ENCODE measurements at regions not wholly inside any gene's neighbourhood (a gene's known extent, or its start where the extent isn't known, plus 50 kb on each side); places are given as distances from the start of the nearest gene placed in this dataset.
"Not testable (repeated sequence)": the region's sequence is repeated elsewhere in the genome, so short reads cannot be mapped to it uniquely, and the experiment has no call there.

DNA sequence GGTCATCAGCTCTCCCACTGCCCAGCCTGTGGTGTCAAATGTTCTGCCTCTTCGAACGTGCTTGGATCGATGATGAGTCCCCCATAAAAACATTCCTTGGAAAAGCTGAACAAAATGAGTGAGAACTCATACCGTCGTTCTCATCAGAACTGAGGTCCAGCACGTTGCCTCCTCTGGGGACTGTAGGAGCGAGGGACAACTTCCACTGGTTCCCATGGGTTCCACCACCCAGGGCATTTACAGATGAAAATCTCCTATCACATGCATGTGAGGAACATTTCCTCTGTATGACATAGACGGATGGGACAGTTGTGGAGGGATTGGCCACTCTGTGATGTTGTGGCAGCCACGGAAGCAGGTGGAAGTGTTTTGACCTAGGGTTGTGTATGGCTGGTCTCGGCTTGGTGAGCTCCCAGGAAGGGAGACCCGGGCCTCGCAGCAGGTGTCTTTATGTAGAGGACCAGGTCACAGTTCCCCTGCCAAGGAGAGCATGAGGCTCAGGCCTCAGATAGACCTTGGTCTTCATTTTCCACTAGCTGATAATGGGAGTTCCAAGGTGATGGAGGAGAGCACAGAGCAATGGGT, 113.0 kb downstream of the SNRPN start:
- no peak for DNase-seq (ENCODE audit: low read depth in 2 of 2)

- DNase-seq (ENCODE audit: low read depth in 2 of 2) = no peak
Measured at GRCh38 chr15:25068696-25069095, 113.9 kb downstream of the SNRPN start.

DNA sequence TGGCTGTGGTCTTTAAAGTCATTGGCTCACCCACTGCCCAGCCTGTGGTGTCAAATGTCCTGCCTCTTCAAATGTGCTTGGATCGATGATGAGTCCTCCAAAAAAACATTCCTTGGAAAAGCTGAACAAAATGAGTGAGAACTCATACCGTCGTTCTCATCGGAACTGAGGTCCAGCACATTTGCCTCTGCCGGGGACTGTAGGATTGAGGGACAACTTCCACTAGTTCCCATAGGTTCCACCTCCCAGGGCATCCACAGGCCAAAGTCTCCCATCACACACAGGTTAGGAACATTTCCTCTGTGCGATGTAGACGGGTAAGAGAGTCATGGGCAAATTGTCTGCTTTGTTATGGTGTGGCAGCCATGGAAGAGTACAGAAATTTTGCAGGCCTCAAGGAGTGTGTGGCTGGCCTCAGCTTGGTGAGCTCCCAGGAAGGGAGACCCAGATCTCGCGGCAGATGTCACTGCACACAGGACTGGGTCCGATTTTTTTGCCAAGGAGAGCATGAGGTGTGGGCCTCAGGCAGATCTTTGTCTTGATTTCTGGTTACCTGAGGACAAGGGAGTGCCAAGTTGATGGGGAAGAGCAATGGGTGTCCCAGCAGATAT, 115.7 kb downstream of the SNRPN start:
- no peak for DNase-seq (ENCODE audit: low read depth in 2 of 2)

- no peak for DNase-seq (ENCODE audit: low read depth in 2 of 2)
Measured at GRCh38 chr15:25072857-25073476, 118.2 kb downstream of the SNRPN start.

GRCh38 chr15:25087137-25087536, 132.3 kb downstream of the SNRPN start:
- DNase-seq (ENCODE audit: low read depth in 2 of 2) = no peak

GRCh38 chr15:25088261-25088790, 133.5 kb downstream of the SNRPN start:
- DNase-seq (ENCODE audit: low read depth in 2 of 2) = no peak

DNA sequence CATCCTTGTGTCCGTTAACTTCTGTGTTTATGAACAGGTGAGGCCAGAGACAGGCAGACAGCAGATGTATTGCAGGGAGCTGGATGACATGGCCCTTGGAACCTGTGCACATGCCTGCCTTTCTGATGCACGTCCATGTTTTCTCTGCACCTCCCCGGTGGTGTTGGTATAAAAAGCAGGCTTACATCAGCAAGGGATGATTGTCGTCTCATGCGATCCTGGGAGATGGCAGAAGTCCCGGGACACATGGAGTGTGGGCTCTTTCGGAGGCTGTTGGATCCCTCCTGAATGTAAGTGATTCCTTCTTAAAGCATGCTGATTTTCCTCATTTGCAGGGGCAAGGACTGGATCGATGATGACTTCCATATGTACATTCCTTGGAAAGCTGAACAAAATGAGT, 134.8 kb downstream of the SNRPN start:
- no peak for DNase-seq (ENCODE audit: low read depth in 2 of 2)

- no peak for DNase-seq (ENCODE audit: low read depth in 2 of 2)
Measured at GRCh38 chr15:25090073-25090733, 135.4 kb downstream of the SNRPN start.

DNA sequence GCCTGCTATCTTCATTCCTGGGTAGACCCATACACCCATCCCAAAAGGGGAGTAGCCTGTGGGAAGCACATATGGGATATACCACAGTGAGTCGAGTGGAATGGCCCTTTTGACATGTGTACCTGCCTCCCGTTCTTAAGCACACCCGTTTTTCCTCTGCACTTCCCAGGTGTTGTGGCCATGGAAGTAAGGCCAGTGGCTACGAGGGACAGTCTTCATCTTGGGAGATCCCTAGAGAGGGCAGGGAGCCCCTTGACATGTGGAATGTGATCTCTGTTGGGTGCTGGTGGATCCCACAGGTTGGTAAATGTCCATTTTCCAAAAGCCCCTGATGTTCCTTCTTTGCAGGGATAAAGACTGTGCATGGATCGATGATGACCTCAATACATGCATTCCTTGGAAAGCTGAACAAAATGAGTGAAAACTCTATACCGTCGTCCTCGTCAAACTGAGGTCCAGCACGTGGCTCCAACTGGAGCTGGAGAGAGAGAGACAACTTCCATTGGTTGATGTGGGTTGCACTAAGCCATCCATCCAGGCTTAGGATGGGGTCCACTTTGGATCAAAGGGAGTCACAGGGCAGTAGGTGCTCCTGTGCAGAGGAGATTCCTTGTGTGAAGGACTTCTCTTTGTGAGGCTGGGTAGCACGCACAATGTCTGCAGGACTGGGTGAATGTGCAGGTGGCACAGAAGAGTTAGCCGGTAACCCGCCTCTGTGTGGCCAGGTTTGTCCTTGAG, 136.8 kb downstream of the SNRPN start:
- no peak for DNase-seq (ENCODE audit: low read depth in 2 of 2)

DNA sequence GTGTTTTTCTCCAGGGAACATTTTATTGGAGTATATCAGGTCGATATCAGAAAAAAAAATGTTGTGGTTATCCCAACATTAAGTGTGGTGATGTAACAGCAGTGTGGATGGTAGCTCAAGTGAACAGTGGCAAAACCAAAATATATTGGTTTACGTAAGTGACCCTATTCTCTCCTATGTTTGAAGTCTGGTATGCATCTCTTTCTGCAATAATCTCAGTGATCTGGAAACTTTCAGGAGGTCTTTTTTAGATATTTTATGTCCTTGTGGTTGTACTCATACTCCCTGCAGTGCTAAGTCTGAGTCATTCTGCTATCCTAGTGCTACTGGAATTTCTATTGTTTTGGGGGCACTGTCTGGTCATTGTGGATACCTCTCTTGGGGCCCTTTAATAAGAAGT, 137.9 kb downstream of the SNRPN start:
- peak in 1 of 2 experiments; percentile 0 for DNase-seq (ENCODE audit: low read depth in 2 of 2)

DNA sequence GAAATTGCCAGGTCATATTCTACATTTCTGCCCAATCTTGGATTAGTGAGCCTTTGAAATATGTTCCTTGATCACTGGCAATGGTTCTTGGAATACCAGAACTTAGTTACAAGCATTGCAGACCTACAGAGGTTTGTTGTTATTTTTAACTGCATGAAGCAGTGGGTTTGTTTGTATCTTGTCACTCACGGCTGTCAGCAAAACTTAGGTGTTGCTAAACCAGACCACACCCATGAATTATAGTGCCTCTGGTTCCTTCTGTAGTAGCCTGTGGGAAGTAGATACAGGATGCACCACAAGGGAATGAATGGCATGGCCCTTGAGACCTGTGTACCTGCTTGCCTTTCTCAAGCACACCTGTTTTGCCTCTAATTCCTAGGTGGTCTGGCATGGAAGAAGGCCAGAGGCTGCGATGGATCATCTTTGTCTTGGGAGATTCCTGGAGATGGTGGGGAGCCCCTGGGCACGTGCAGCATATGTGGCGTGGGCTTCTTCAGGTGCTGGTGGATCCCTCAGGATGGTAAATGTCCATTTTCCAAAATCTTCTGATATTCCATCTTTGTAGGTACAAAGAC, 138.8 kb downstream of the SNRPN start:
- no peak for DNase-seq (ENCODE audit: low read depth in 2 of 2)

GRCh38 chr15:25094066-25094465, 139.3 kb downstream of the SNRPN start:
- no peak for DNase-seq (ENCODE audit: low read depth in 2 of 2)

GRCh38 chr15:25094519-25094918, 139.7 kb downstream of the SNRPN start:
- DNase-seq (ENCODE audit: low read depth in 2 of 2) = no peak

DNA sequence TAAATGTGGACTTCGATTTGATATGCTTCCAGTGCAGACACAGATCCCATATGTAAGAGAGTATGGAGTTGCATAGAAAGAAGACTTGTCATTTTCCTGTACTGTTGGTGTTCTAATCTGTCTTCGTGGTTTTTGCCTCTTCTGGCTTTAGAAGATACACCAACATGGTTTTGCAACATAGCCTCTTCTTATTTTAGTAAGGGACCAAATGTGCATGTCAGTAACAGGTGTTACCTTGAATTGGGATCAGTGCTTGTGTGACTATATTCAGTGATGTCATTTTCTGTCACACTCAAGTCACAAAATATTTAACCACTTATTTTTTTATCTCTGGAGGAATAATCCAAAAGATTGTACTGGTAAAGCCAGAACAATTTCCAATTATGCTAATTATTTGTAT, 140.4 kb downstream of the SNRPN start:
- no peak for DNase-seq (ENCODE audit: low read depth in 2 of 2)

GRCh38 chr15:25099966-25100365, 145.2 kb downstream of the SNRPN start:
- DNase-seq (ENCODE audit: low read depth in 2 of 2) = not testable (repeated sequence)

DNA sequence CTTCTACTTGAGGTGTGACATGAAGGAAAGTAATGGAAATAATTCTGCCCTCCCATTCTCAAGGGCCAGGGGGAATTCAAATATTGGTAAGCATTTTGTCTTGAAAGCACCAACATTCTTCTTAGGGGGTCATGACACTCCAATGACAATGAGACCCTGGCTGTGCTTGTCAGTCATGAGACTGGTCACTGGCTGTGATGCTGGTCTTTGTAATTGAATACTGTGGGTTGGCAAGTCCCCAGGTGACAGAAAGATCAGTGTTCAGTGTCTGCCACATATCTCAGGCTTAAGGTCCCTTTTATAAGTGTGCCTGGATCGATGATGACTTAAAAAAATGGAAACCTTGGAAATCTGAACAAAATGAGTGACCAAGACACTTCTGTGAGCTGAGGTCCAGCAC, 151.4 kb downstream of the SNRPN start:
- DNase-seq (ENCODE audit: low read depth in 2 of 2) = no peak

- DNase-seq (ENCODE audit: low read depth in 2 of 2) = no peak
Measured at GRCh38 chr15:25133804-25134203, 179.0 kb downstream of the SNRPN start.

GRCh38 chr15:25134546-25134945, 179.8 kb downstream of the SNRPN start:
- DNase-seq (ENCODE audit: low read depth in 2 of 2) = no peak

GRCh38 chr15:25136119-25136518, 181.3 kb downstream of the SNRPN start:
- no peak for DNase-seq (ENCODE audit: low read depth in 2 of 2)

DNA sequence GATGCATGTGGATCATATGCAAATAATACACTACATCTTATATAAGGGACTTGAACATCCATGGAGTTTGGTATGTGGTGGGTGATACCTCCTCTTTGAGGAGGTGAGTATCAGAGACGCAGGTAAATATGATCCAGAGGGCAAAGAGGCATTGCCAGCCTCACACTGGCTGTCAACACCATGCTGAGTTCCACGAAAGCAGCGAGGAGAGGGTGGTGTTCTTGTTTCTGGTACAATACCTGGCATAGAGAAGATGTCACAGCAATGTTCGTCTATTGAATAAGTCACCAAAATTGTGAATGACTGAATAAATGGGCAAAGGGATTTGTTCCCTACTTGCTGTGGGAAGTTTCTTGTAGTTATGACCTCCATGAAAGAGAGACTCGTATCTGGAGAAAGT, 182.2 kb downstream of the SNRPN start:
- DNase-seq (ENCODE audit: low read depth in 2 of 2) = no peak

- DNase-seq (ENCODE audit: low read depth in 2 of 2) = no peak
Measured at GRCh38 chr15:25169318-25169717, 214.5 kb downstream of the SNRPN start.
